Activated CD4-positive, alpha-beta T cell treated with anti-CD3 and anti-CD28 coated beads for 36 hours (primary cell): ENCODE measurements at regions not wholly inside any gene's neighbourhood (a gene's known extent, or its start where the extent isn't known, plus 50 kb on each side); places are given as distances from the start of the nearest gene placed in this dataset.

Source experiments
- ATAC-seq: fragments of 200-7000 bp; cut with Tn5 transposase; one replicate; pipeline ENCODE4 v1.10.0; 2021; ENCODE audit warnings: mild to moderate bottlenecking, moderate library complexity
- CTCF ChIA-PET: fragments of 350-600 bp; sonication (Branson Sonifier 250); formaldehyde crosslinking; loops from one replicate; lab custom pipeline; 2021; ENCODE audit warnings: antibody characterized with exemption; lab: Charles Lee
- POLR2A ChIA-PET: fragments of 350-600 bp; sonication (Branson Sonifier 250); formaldehyde crosslinking; loops from one replicate; lab custom pipeline; 2021; ENCODE audit warnings: antibody characterized with exemption, inconsistent platforms; lab: Charles Lee
- DNase-seq: peaks from one replicate; pipeline ENCODE4 v3.0.0-alpha.2; 2020
- H3K27ac Mint-ChIP-seq: one replicate; pipeline ENCODE4 v1.8.0; 2021; ENCODE audit warnings: mixed read lengths
- H3K27me3 Mint-ChIP-seq: one replicate; pipeline ENCODE4 v1.8.0; 2021; ENCODE audit warnings: mixed read lengths
- H3K36me3 Mint-ChIP-seq: one replicate; pipeline ENCODE4 v1.8.0; 2021; ENCODE audit warnings: low read depth, mixed read lengths
- H3K4me1 Mint-ChIP-seq: one replicate; pipeline ENCODE4 v1.8.0; 2021; ENCODE audit warnings: mixed read lengths
- H3K4me3 Mint-ChIP-seq: one replicate; pipeline ENCODE4 v1.8.0; 2021; ENCODE audit warnings: mild to moderate bottlenecking, moderate library complexity, mixed read lengths
- H3K9me3 Mint-ChIP-seq: one replicate; pipeline ENCODE4 v1.8.0; 2021; ENCODE audit warnings: low read depth, mixed read lengths
- intact Hi-C, 2 experiments: fragments of 100-400 bp; cut with DNase I in 1 of 2; cut with micrococcal nuclease in 1 of 2; formaldehyde crosslinking; loops; one replicate each; pipeline versions ENCODE4 v1.14.2 to v1.15.1; 2022 to 2024; cut with DNase I, micrococcal nuclease

GRCh38 chr2:39604866-39605265, 60.9 kb upstream of the TMEM178A start:
- intact Hi-C loops: no loop called here
- H3K27me3 Mint-ChIP-seq: peaks cover 9% of the 10 kb centered on the region

GRCh38 chr2:39606585-39606984, 59.1 kb upstream of the TMEM178A start:
- no peaks in the 10 kb centered on the region for H3K9me3 Mint-ChIP-seq
- POLR2A ChIA-PET: no interaction called here
- no peak overlapping the region for H3K27ac Mint-ChIP-seq
- DNase-seq (no peak), ATAC-seq (no peak)
- CTCF ChIA-PET: interaction anchor here (1.0 to 1.3 kb wide), 2 partner anchors 9 to 31 kb away, joined by 3 to 4 read pairs; no protein-coding TSS in a partner anchor
- H3K4me1 Mint-ChIP-seq: no peaks in the 10 kb centered on the region
- H3K27me3 Mint-ChIP-seq: peaks cover 9% of the 10 kb centered on the region
- intact Hi-C loops: no loop called here
- H3K36me3 Mint-ChIP-seq: no peaks in the 10 kb centered on the region
- H3K4me3 Mint-ChIP-seq: no peak overlapping the region

More at GRCh38 chr2:39604866-39605265, 60.9 kb upstream of the TMEM178A start:
- H3K9me3 Mint-ChIP-seq: no peaks in the 10 kb centered on the region
- H3K4me3 Mint-ChIP-seq: no peak overlapping the region
- no peak overlapping the region for H3K27ac Mint-ChIP-seq
- H3K36me3 Mint-ChIP-seq: no peaks in the 10 kb centered on the region
- ChIA-PET POLR2A (interaction anchor here (0.5 kb wide), 1 partner anchor 170 kb away, joined by 3 read pairs; no protein-coding TSS in a partner anchor), CTCF (no interaction called here)
- no peaks in the 10 kb centered on the region for H3K4me1 Mint-ChIP-seq
- no peak for DNase-seq
- no peak for ATAC-seq

- DNase-seq (no peak), ATAC-seq (no peak)
- CTCF ChIA-PET: no interaction called here
- Mint-ChIP-seq H3K36me3 (no peaks in the 10 kb centered on the region), H3K4me1 (no peaks in the 10 kb centered on the region), H3K9me3 (no peaks in the 10 kb centered on the region), H3K27ac (no peak overlapping the region), H3K27me3 (peaks cover 10% of the 10 kb centered on the region), H3K4me3 (no peak overlapping the region)
- POLR2A ChIA-PET: no interaction called here
- intact Hi-C loops: no loop called here
Observed at GRCh38 chr2:39607538-39608262, 58.0 kb upstream of the TMEM178A start.

GRCh38 chr2:39608263-39608575, 57.5 kb upstream of the TMEM178A start:
- POLR2A ChIA-PET: no interaction called here
- Mint-ChIP-seq H3K4me1 (no peaks in the 10 kb centered on the region), H3K27me3 (peaks cover 6% of the 10 kb centered on the region), H3K4me3 (no peak overlapping the region), H3K36me3 (no peaks in the 10 kb centered on the region), H3K9me3 (no peaks in the 10 kb centered on the region), H3K27ac (no peak overlapping the region)
- no peak for ATAC-seq
- CTCF ChIA-PET: no interaction called here
- intact Hi-C loops: no loop called here
- no peak for DNase-seq

- ChIA-PET CTCF (interaction anchor here (1.3 kb wide), 1 partner anchor 9 kb away, joined by 3 read pairs; no protein-coding TSS in a partner anchor), POLR2A (no interaction called here)
- Mint-ChIP-seq H3K27me3 (peaks cover 7% of the 10 kb centered on the region), H3K9me3 (no peaks in the 10 kb centered on the region), H3K27ac (no peak overlapping the region), H3K4me1 (no peaks in the 10 kb centered on the region), H3K36me3 (no peaks in the 10 kb centered on the region), H3K4me3 (no peak overlapping the region)
- DNase-seq (no peak), ATAC-seq (no peak)
- intact Hi-C loops: no loop called here
Observed at GRCh38 chr2:39608686-39609441, 56.9 kb upstream of the TMEM178A start.

GRCh38 chr2:39609917-39610316, 55.8 kb upstream of the TMEM178A start:
- no peaks in the 10 kb centered on the region for H3K4me1 Mint-ChIP-seq
- ATAC-seq: no peak
- POLR2A ChIA-PET: no interaction called here

GRCh38 chr2:39615675-39616074, 50.0 kb upstream of the TMEM178A start:
- intact Hi-C loops: no loop called here
- H3K27me3 Mint-ChIP-seq: peaks cover 34% of the 10 kb centered on the region
- H3K27ac Mint-ChIP-seq: no peak overlapping the region
- DNase-seq: no peak
- ChIA-PET POLR2A (no interaction called here), CTCF (no interaction called here)
- H3K4me3 Mint-ChIP-seq: no peak overlapping the region
- ATAC-seq: no peak
- no peaks in the 10 kb centered on the region for H3K36me3 Mint-ChIP-seq
- peaks cover 8% of the 10 kb centered on the region for H3K4me1 Mint-ChIP-seq
- H3K9me3 Mint-ChIP-seq: no peaks in the 10 kb centered on the region

More at GRCh38 chr2:39609917-39610316, 55.8 kb upstream of the TMEM178A start:
- no peaks in the 10 kb centered on the region for H3K36me3 Mint-ChIP-seq
- no peak overlapping the region for H3K27ac Mint-ChIP-seq
- intact Hi-C loops: no loop called here
- H3K4me3 Mint-ChIP-seq: no peak overlapping the region
- CTCF ChIA-PET: interaction anchor here (1.3 kb wide), 1 partner anchor 10 kb away, joined by 3 read pairs; no protein-coding TSS in a partner anchor
- DNase-seq: no peak
- peaks cover 12% of the 10 kb centered on the region for H3K27me3 Mint-ChIP-seq
- no peaks in the 10 kb centered on the region for H3K9me3 Mint-ChIP-seq
